Panc1 (cell line): ENCODE measurements at regions not wholly inside any gene's neighbourhood (a gene's known extent, or its start where the extent isn't known, plus 50 kb on each side); places are given as distances from the start of the nearest gene placed in this dataset.

ENCODE experiments used
- ATAC-seq: fragments of 200-7000 bp; cut with Tn5 transposase; 2 replicates; pipeline ENCODE4 v1.9.1; 2020; ENCODE audit warnings: mild to moderate bottlenecking, moderate library complexity
- BruUV-seq: library from RNA; stranded (reverse); fragments of 400-500 nt; replicated peaks from 2 replicates; lab custom pipeline; 2021; lab: Mats Ljungman, UMichigan
- CTCF ChIA-PET: fragments of 300-600 bp; sonication (Branson Sonifier 250); formaldehyde crosslinking; loops from one replicate; lab custom pipeline; 2022; ENCODE audit warnings: antibody characterized with exemption; lab: Charles Lee
- POLR2A ChIA-PET: fragments of 300-600 bp; sonication (Branson Sonifier 250); formaldehyde crosslinking; loops from one replicate; lab custom pipeline; 2022; ENCODE audit warnings: antibody characterized with exemption; lab: Charles Lee
- DNase-seq: peaks from one replicate; pipeline ENCODE4 v3.0.0-alpha.2; 2010; ENCODE audit warnings: low read depth, low spot score
- H3K27ac ChIP-seq: 2 replicates; pipeline ENCODE4 v1.5.1; 2011; ENCODE audit warnings: mild to moderate bottlenecking, low read length, inconsistent platforms
- H3K27me3 ChIP-seq: fragments of 200-500 bp; sonication (Bioruptor generic); 2 replicates; pipeline ENCODE4 v1.6.0; 2014; ENCODE audit warnings: low read length, inconsistent platforms; ENCODE audit not compliant: control insufficient read depth, insufficient read depth
- H3K36me3 ChIP-seq: fragments of 200-500 bp; sonication (Bioruptor generic); 2 replicates; pipeline ENCODE4 v1.5.1; 2014; ENCODE audit warnings: inconsistent platforms, mild to moderate bottlenecking, low read length, moderate library complexity; ENCODE audit not compliant: control insufficient read depth, insufficient read depth
- H3K4me1 ChIP-seq: 2 replicates; pipeline ENCODE4 v1.5.1; 2011; ENCODE audit warnings: inconsistent platforms, mild to moderate bottlenecking, low read length, moderate library complexity; ENCODE audit not compliant: control insufficient read depth, insufficient read depth
- H3K4me3 ChIP-seq, 2 experiments: 2 replicates each; pipeline ENCODE4 v1.5.1; 2011 to 2012; ENCODE audit warnings: low read depth in 2 of 2, low read length in 2 of 2, mild to moderate bottlenecking in 2 of 2, inconsistent platforms in 1 of 2, moderate library complexity in 1 of 2
- H3K9me3 ChIP-seq: fragments of 200-500 bp; sonication (Bioruptor generic); 2 replicates; pipeline ENCODE4 v1.5.1; 2014; ENCODE audit warnings: low read depth, mild to moderate bottlenecking, inconsistent platforms, low read length, moderate library complexity; ENCODE audit not compliant: control insufficient read depth, insufficient read depth
- CTCF ChIP-seq: fragments of 450-650 bp; IDR thresholded peaks from 2 replicates; pipeline ENCODE4 v1.5.1; 2017; ENCODE audit warnings: mild to moderate bottlenecking
- POLR2AphosphoS5 ChIP-seq: IDR thresholded peaks from 2 replicates; pipeline ENCODE4 v1.6.1; 2012; ENCODE audit warnings: mild to moderate bottlenecking, low read depth, low read length, moderate library complexity
- REST ChIP-seq, 2 experiments: IDR thresholded peaks; 2 replicates each; pipeline ENCODE4 v1.6.1; 2011 to 2012; ENCODE audit warnings: low read depth in 2 of 2, control low read depth in 1 of 2, low read length in 1 of 2, mild to moderate bottlenecking in 1 of 2, moderate library complexity in 1 of 2; ENCODE audit not compliant: insufficient read depth in 1 of 2
- SIN3A ChIP-seq: IDR thresholded peaks from 2 replicates; pipeline ENCODE4 v1.6.1; 2012; ENCODE audit warnings: low read depth, mild to moderate bottlenecking, low read length, moderate library complexity, borderline replicate concordance; ENCODE audit not compliant: insufficient read depth
- TCF7L2 ChIP-seq: IDR thresholded peaks from 2 replicates; pipeline ENCODE4 v1.6.1; 2011; ENCODE audit warnings: mild to moderate bottlenecking, low read depth, low read length, inconsistent platforms
- in situ Hi-C: cut with HindIII; loops from 2 replicates; pipeline ENCODE4 v1.10.0; 2016; ENCODE audit warnings: low sequenced_read_pairs, low pct_unique_long_range_greater_than_20kb
- intact Hi-C: fragments of 100-400 bp; cut with micrococcal nuclease; formaldehyde crosslinking; loops from one replicate; pipeline ENCODE4 v1.10.0; 2022; ENCODE audit not compliant: unreplicated experiment

GRCh38 chr14:61197416-61197815, 83.7 kb downstream of the TMEM30B start:
- POLR2A ChIA-PET, result no interaction called here
- Histone ChIP-seq H3K9me3 (no peaks in the 10 kb centered on the region), H3K4me3 (no peak overlapping the region), H3K27ac (no peak overlapping the region), H3K27me3 (no peaks in the 10 kb centered on the region; the same call in none of the 2 replicates), H3K36me3 (no peaks in the 10 kb centered on the region), H3K4me1 (no peaks in the 10 kb centered on the region)
- ATAC-seq, result no peak
- BruUV-seq, result no TSS peak
- intact Hi-C loops, result loop anchor here (10.0 kb wide), 1 partner anchor 573 kb away; no protein-coding TSS in a partner anchor
- CTCF ChIA-PET, result no interaction called here
- no peak for TF ChIP-seq TCF7L2
- in situ Hi-C loops, result no loop called here
- no peak for DNase-seq

- H3K4me3 ChIP-seq, result no peak overlapping the region
- CTCF ChIA-PET, result no interaction called here
- no peak for DNase-seq
- POLR2A ChIA-PET, result no interaction called here
- no peaks in the 10 kb centered on the region for H3K4me1 ChIP-seq
- H3K27me3 ChIP-seq, result no peaks in the 10 kb centered on the region; the same call in none of the 2 replicates
- H3K9me3 ChIP-seq, result no peaks in the 10 kb centered on the region
- intact Hi-C loops, result loop anchor here (10.0 kb wide), 1 partner anchor 572 kb away; no protein-coding TSS in a partner anchor
- ATAC-seq, result no peak
- H3K27ac ChIP-seq, result no peak overlapping the region
- H3K36me3 ChIP-seq, result no peaks in the 10 kb centered on the region
- in situ Hi-C loops, result no loop called here
- TF ChIP-seq SIN3A (no peak), REST (IDR thresholded peaks at IDR 0.05; ENCODE audit: insufficient read depth in 1 of 2, low read depth in 2 of 2, low read length in 1 of 2) (no peak), CTCF (peak; percentile 27; the same call in 1 of the 2 replicates), POLR2AphosphoS5 (no peak), TCF7L2 (no peak)
- BruUV-seq, result no TSS peak
These were observed 84.3 kb downstream of the TMEM30B start for GRCh38 chr14:61196792-61197191.

- Histone ChIP-seq H3K36me3 (no peaks in the 10 kb centered on the region), H3K27me3 (no peaks in the 10 kb centered on the region; the same call in 1 of the 2 replicates), H3K4me1 (no peaks in the 10 kb centered on the region), H3K9me3 (no peaks in the 10 kb centered on the region), H3K4me3 (no peak overlapping the region), H3K27ac (no peak overlapping the region)
- in situ Hi-C loops, result no loop called here
- no peak for ATAC-seq
- no TSS peak for BruUV-seq
- POLR2A ChIA-PET, result no interaction called here
- TF ChIP-seq SIN3A, result no peak
- no peak for TF ChIP-seq TCF7L2
- no peak for TF ChIP-seq REST (IDR thresholded peaks at IDR 0.05; ENCODE audit: insufficient read depth in 1 of 2, low read depth in 2 of 2, low read length in 1 of 2)
- no peak for TF ChIP-seq POLR2AphosphoS5
- TF ChIP-seq CTCF, result no peak
- DNase-seq, result no peak
- intact Hi-C loops, result loop anchor here (10.0 kb wide), 1 partner anchor 571 kb away; no protein-coding TSS in a partner anchor
- CTCF ChIA-PET, result no interaction called here
These were observed 85.1 kb downstream of the TMEM30B start for GRCh38 chr14:61196034-61196433.
